ENCODE measurements at regions not wholly inside any gene's neighbourhood (a gene's known extent, or its start where the extent isn't known, plus 50 kb on each side); places are given as distances from the start of the nearest gene placed in this dataset.

- in situ Hi-C loops (cut with MboI): no loop called here
- no peaks in the 10 kb centered on the region; a peak in 1 of 4 replicates for H3K27me3 ChIP-seq (replicated peaks in 1 of 2; ENCODE audit: control insufficient read depth in 2 of 2, insufficient read depth in 2 of 2, low read length in 1 of 2)
- no peaks in the 10 kb centered on the region; the same call in 2 of the 3 replicates for H3K9me3 ChIP-seq (replicated peaks; ENCODE audit: control insufficient read depth, insufficient read depth, low read length)
- no peaks in the 10 kb centered on the region for H3K79me2 ChIP-seq (ENCODE audit: control insufficient read depth, insufficient read depth, low read length)
- ATAC-seq (no peak), FAIRE-seq (no peak), DNase-seq (ENCODE audit: low read depth, low spot score) (no peak)
- intact Hi-C loops (cut with micrococcal nuclease; ENCODE audit: unreplicated experiment): no loop called here
- WGBS (ENCODE audit: insufficient coverage, insufficient replicate concordance, low lambda C conversion rate, missing lambda C conversion rate): 67% methylated on average over 10 of the region's 10 CpGs
- no peak overlapping the region for H3K27ac ChIP-seq (ENCODE audit: control insufficient read depth, insufficient read depth)
- ChIA-PET CTCF (interaction anchor here (0.7 kb wide), 1 partner anchor 9 kb away, joined by 3 read pairs; no protein-coding TSS in a partner anchor), POLR2A (interaction anchor here (0.6 kb wide), 1 partner anchor 84 kb away, joined by 3 read pairs; no protein-coding TSS in a partner anchor), RAD21 (ENCODE audit: unreplicated experiment) (no interaction called here), SMC1A (ENCODE audit: uncharacterized antibody, unreplicated experiment) (no interaction called here)
- H3K9ac ChIP-seq (ENCODE audit: control insufficient read depth, insufficient read depth, low read length): no peak overlapping the region
- no TSS peak for BruUV-seq (replicated peaks)
- no peaks in the 10 kb centered on the region for H3K36me3 ChIP-seq (ENCODE audit: control insufficient read depth in 2 of 2, insufficient read depth in 2 of 2, low read length in 1 of 2)
- H3K4me3 ChIP-seq: no peak overlapping the region
- no peak overlapping the region for H2AFZ ChIP-seq (ENCODE audit: control insufficient read depth, low read depth, low read length)
- H3K4me2 ChIP-seq (ENCODE audit: control insufficient read depth, insufficient read depth): no peak overlapping the region
- no peaks in the 10 kb centered on the region for H4K20me1 ChIP-seq (ENCODE audit: control insufficient read depth, insufficient read depth)
- TF ChIP-seq CBX5 (IDR thresholded peaks at IDR 0.05; ENCODE audit: low read depth) (no peak), POLR2A (IDR thresholded peaks at IDR 0.05; ENCODE audit: low read depth, low read length) (no peak), RFX5 (IDR thresholded peaks at IDR 0.05; ENCODE audit: low read depth, low read length) (no peak)
- H3K4me1 ChIP-seq (ENCODE audit: control insufficient read depth, insufficient read depth, low read length): no peaks in the 10 kb centered on the region
Measured at GRCh38 chr6:15036690-15037245, 209.1 kb upstream of the JARID2 start.

- no peak overlapping the region for H3K4me2 ChIP-seq (ENCODE audit: control insufficient read depth, insufficient read depth)
- no peak overlapping the region for H3K4me3 ChIP-seq
- ChIA-PET RAD21 (ENCODE audit: unreplicated experiment) (no interaction called here), POLR2A (interaction anchor here (0.6 kb wide), 1 partner anchor 85 kb away, joined by 3 read pairs; no protein-coding TSS in a partner anchor), SMC1A (ENCODE audit: uncharacterized antibody, unreplicated experiment) (no interaction called here), CTCF (interaction anchor here (0.7 to 1.1 kb wide), 2 partner anchors 9 to 13 kb away, joined by 3 read pairs; no protein-coding TSS in a partner anchor)
- WGBS (ENCODE audit: insufficient coverage, insufficient replicate concordance, low lambda C conversion rate, missing lambda C conversion rate): 39% methylated on average over 5 of the region's 5 CpGs
- no peak overlapping the region for H2AFZ ChIP-seq (ENCODE audit: control insufficient read depth, low read depth, low read length)
- in situ Hi-C loops (cut with MboI) (no loop called here), intact Hi-C loops (cut with micrococcal nuclease; ENCODE audit: unreplicated experiment) (no loop called here)
- FAIRE-seq (no peak), DNase-seq (ENCODE audit: low read depth, low spot score) (no peak), ATAC-seq (no peak)
- no peaks in the 10 kb centered on the region for H3K4me1 ChIP-seq (ENCODE audit: control insufficient read depth, insufficient read depth, low read length)
- no peaks in the 10 kb centered on the region for H3K79me2 ChIP-seq (ENCODE audit: control insufficient read depth, insufficient read depth, low read length)
- H3K9me3 ChIP-seq (replicated peaks; ENCODE audit: control insufficient read depth, insufficient read depth, low read length): no peaks in the 10 kb centered on the region; the same call in 2 of the 3 replicates
- H3K9ac ChIP-seq (ENCODE audit: control insufficient read depth, insufficient read depth, low read length): no peak overlapping the region
- H3K27ac ChIP-seq (ENCODE audit: control insufficient read depth, insufficient read depth): no peak overlapping the region
- H3K27me3 ChIP-seq (replicated peaks in 1 of 2; ENCODE audit: control insufficient read depth in 2 of 2, insufficient read depth in 2 of 2, low read length in 1 of 2): no peaks in the 10 kb centered on the region; a peak in 1 of 4 replicates
- no TSS peak for BruUV-seq (replicated peaks)
- no peaks in the 10 kb centered on the region for H3K36me3 ChIP-seq (ENCODE audit: control insufficient read depth in 2 of 2, insufficient read depth in 2 of 2, low read length in 1 of 2)
- no peaks in the 10 kb centered on the region for H4K20me1 ChIP-seq (ENCODE audit: control insufficient read depth, insufficient read depth)
- no peak for TF ChIP-seq CREB1 (IDR thresholded peaks at IDR 0.05; ENCODE audit: low read depth)
- no peak for TF ChIP-seq BCL3 (IDR thresholded peaks at IDR 0.05; ENCODE audit: borderline replicate concordance, insufficient read depth, low read depth, low read length, poor library complexity, severe bottlenecking)
- TF ChIP-seq IRF4 (IDR thresholded peaks at IDR 0.05; ENCODE audit: low read depth, low read length): no peak
- TF ChIP-seq IRF3 (IDR thresholded peaks at IDR 0.05): no peak
- no peak for TF ChIP-seq EZH2 (IDR thresholded peaks at IDR 0.05; ENCODE audit: borderline replicate concordance, control insufficient read depth, low read depth, low read length)
- TF ChIP-seq ZBTB33 (IDR thresholded peaks at IDR 0.05): no peak
Measured at GRCh38 chr6:15037253-15037652, 208.6 kb upstream of the JARID2 start.

Measured in GM12878 (cell line).